ENCODE measurements at regions not wholly inside any gene's neighbourhood (a gene's known extent, or its start where the extent isn't known, plus 50 kb on each side); places are given as distances from the start of the nearest gene placed in this dataset.

- DNase-seq = peak in 1 of 3 donors; percentile 34
These were observed 115.7 kb upstream of the IGF1 start for GRCh38 chr12:102596031-102596430.

DNA sequence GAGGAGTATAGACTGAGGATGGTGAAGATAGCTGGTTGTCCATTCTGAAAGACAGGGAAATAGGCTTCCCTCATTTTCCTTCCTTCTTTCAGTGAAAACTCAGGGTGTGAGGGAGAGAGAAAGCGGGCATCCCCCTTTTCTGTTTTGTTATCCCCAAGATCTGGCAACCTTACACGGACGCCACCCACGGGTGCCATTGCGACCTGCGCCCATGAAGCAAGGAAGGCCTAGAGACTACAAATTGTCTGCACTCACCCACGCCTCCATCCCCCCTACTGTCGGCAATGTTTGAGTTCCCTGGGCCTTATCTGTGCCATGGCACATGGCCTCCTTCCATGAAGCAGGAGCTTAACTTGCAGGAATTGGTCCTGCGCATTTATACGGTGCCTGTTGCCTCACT lies 115.0 kb upstream of the IGF1 start:
- no peak for DNase-seq

DNA sequence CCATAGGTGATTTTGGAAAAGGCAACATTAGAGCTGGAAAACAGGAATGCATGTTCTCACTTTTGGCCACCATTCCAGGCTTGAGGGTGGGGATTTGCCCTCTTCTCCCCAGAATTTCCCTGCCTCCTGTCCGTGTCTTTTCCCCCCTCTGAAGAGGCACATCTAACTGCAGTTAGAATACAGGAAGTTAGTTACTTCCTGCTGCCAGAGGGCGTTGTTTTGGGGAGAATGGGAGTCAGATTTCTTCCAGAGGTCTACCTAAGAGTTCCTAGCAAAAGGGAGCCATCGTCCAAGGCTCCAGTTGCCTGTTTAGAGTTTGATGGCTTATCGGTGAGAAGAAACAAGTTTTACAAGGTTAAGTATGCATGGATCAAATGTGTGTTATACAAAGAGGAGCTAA lies 112.8 kb upstream of the IGF1 start:
- DNase-seq = no peak

- no peak for DNase-seq
These were observed 111.8 kb upstream of the IGF1 start for GRCh38 chr12:102592134-102592533.

DNA sequence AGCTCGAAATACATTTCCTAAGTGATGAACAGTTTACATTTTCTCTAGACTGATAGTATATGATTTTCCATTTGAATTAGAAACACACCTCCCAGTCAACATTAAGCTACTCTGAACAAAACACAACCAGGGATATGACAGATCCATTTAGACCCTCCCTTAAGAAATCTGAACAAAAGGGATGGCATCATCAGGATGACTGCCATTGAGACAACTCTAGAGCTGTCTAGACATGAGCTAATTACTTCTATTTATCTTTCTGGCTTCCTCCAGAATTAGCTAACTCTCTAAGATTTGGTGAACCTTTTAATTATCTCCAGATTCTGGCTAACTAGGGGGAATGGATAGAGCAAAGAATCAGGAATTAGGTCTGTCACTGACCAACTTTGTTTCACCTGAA lies 92.9 kb upstream of the IGF1 start:
- no peak for DNase-seq

GRCh38 chr12:102571889-102572288 lies 91.5 kb upstream of the IGF1 start:
- no peak for DNase-seq

DNA sequence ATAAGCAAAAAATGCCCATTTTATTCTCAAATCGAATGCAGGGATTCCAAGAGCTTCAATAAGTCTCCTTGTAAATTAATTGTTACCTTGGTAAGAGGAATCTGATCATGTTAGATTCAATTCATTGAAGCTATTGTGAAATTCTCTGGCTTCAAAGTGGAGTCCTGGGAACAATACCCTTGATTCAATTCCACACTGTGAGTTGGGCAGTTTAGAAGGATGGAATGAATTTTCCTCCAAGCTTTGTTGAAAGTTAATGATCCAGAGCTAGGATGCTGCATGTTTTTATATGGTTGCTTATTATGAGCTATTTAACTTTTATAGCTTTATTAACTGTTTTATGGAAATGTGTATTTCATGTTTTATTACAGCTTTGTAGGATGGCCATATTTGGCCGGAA lies 89.9 kb upstream of the IGF1 start:
- no peak for DNase-seq

GRCh38 chr12:102569803-102570202 lies 89.4 kb upstream of the IGF1 start:
- no peak for DNase-seq

DNA sequence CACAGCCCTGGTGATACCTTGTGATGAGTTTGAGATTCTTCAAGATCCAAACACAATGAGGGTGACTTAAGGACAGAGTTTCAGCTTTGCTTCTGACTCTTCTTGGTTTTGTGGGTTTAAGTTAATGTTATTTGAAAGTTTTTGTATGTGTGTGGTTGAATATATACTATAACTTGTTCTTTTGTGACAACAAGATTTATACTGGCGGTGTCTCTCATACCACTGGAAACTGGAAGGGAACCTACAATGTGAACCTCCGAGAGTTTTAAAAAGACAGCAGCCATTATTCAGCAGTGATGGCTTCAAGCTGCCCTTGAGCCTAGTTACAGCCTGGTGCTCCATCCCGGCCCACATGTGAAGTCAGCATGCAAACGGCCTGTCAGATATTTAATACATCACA lies 87.9 kb upstream of the IGF1 start:
- peak in 1 of 3 donors; percentile 25 for DNase-seq

GRCh38 chr12:102567031-102567985 lies 86.9 kb upstream of the IGF1 start:
- DNase-seq = peak in 1 of 3 donors; percentile 77

DNA sequence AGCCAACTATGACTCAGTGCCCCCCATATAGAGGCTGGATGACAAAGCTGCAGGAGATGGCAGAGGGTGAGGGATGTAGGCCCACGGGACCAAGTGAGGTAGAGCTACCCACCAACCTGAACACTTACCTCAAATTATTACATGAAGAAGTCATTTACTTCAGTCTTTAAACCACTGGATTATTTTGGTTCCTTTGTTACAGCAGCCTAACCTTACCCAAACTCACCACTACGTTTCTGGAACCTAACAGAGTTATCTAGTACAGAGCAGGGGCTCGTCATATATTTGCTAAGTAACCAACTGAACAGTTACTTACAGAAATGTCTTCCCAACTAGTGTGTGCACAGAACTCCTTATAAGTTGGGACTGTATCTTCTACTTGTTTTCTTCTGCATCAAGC lies 85.2 kb upstream of the IGF1 start:
- no peak for DNase-seq

GRCh38 chr12:102564026-102564425 lies 83.7 kb upstream of the IGF1 start:
- DNase-seq = no peak

DNA sequence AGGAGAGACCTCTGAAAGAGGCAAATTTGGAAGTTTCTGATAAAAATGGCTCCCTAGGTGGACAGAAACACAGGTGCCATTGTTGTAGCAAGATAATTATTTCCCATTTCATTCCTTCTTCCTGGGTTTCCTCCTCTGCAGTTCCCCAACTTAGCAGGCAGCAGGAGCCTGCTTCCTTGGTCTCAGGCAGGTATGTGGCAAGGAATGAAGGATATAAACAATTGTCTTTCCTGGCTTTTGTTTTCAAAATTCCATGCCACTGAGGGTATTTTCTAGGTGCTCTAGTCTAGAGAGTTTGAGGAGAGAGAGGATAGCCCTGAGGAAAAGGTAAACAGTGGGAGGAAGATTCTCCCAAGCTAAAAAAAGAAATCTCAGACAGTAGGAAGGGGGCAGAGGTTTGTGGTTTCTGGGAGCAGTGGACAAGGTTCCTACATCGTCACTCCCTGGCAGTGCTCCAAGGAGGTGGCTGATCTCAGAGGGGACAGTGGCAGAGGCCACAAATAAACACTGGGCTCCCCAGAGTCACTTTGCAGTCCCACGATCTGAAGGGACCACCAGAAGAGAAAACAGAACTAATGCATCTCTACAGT lies 82.6 kb upstream of the IGF1 start:
- DNase-seq = no peak

GRCh38 chr12:102551186-102551585 lies 70.8 kb upstream of the IGF1 start:
- no peak for DNase-seq

DNA sequence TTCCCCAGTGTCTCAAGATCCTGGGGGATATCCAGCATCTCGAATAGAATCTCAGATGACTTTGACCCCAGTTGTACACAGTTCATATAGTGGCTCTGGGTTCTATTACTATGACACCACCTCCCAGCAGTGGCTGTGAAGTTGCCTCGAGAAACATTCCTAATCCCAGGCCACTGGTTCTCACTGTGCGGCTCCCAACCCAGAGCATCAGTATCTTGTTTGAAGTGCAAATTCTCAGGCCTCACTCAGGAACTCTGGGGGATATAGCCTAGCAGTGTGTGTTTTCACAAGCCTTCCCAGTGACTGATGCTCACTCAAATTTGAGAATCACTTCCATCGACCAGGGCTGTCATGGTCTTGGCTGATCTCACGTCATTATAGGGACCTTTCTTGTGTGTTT lies 69.3 kb upstream of the IGF1 start:
- no peak for DNase-seq

- DNase-seq = no peak
These were observed 68.2 kb upstream of the IGF1 start for GRCh38 chr12:102548543-102548942.

DNA sequence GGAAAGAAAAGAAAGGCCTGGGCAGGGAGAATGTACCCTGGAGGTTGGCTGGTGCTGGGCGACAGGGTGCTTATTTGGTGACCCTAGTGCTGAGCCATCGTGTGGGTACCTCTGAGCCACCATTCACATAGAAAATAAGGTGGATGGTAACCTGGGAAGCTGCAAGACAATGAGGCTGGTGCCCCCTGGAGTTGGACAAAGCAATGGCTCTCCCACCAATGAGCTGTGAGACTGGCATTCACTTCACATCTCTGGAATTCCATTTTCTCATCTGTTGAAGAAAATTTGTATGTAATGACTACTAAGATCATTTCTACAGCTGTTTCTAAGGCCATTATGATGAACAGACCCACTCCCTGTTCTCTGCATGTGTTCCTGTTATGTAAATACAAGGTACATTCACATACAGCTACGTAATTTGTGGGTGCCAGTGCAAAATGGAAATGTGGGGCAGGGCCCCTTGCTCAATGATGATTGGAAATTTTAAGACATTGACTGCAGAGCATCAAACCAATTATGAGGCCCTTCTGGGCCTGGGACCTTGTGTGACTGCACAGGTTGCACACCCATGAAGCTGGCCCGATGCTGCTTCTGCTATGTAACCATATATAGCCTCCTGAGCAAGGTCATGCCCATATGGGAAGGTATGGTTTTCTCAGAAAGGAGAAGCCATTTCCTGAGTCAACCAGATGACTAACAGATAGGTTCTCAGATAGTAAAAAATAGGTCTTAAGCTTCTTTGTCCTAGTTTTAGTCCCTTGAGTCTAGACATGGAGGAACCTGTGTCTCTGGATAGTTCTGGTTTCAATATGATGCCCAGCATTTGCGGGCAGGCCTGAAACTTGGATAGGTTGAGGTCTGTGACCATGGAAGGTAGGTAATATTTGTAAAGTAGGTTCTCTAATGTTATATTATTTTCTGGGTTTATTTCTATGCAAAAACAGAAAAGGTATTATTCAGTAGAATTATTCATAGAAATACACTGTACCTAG lies 63.4 kb upstream of the IGF1 start:
- DNase-seq = no peak

- peak in 1 of 3 donors; percentile 47 for DNase-seq
These were observed 62.6 kb upstream of the IGF1 start for GRCh38 chr12:102542816-102543440.

- DNase-seq = no peak
These were observed 60.5 kb upstream of the IGF1 start for GRCh38 chr12:102540815-102541385.

- peak in 1 of 3 donors; percentile 89 for DNase-seq
These were observed 59.5 kb upstream of the IGF1 start for GRCh38 chr12:102539651-102540553.
